ENCODE measurements at regions not wholly inside any gene's neighbourhood (a gene's known extent, or its start where the extent isn't known, plus 50 kb on each side); places are given as distances from the start of the nearest gene placed in this dataset.

GRCh38 chr21:28374881-28375280 lies 617.8 kb downstream of the LTN1 start:
- TF ChIP-seq BRF1 (IDR thresholded peaks at IDR 0.05; ENCODE audit: borderline replicate concordance, extremely low read depth, insufficient read length) = no peak
- TF ChIP-seq POLR2AphosphoS2 (IDR thresholded peaks at IDR 0.05; ENCODE audit: low read length) = no peak
- no peak for TF ChIP-seq POLR2AphosphoS5 (IDR thresholded peaks at IDR 0.05; ENCODE audit: control insufficient read depth, insufficient read depth, low read depth, low read length)
- TF ChIP-seq NFIC (IDR thresholded peaks at IDR 0.05) = no peak
- no peak for TF ChIP-seq TCFL5 (CRISPR knock-in tag; conservative IDR thresholded peaks at IDR 0.05)
- TF ChIP-seq CTCF (IDR thresholded peaks at IDR 0.05 in 2 of 3, conservative IDR thresholded peaks at IDR 0.05 in 1 of 3; ENCODE audit: insufficient read depth in 2 of 3, low read depth in 1 of 3, low read length in 3 of 3) = no peak
- TF ChIP-seq GTF3C2 (IDR thresholded peaks at IDR 0.05; ENCODE audit: borderline replicate concordance, extremely low read depth, insufficient read length) = no peak
- TF ChIP-seq NUFIP1 (IDR thresholded peaks at IDR 0.05; ENCODE audit: partially characterized antibody) = no peak
- no peak for TF ChIP-seq E2F4 (CRISPR knock-in tag; IDR thresholded peaks at IDR 0.05; ENCODE audit: low read depth)
- TF ChIP-seq DACH1 (IDR thresholded peaks at IDR 0.05; ENCODE audit: partially characterized antibody) = no peak
- TF ChIP-seq ZBTB17 (CRISPR knock-in tag; IDR thresholded peaks at IDR 0.05) = no peak
